OCI-LY1 (cell line): ENCODE measurements at regions not wholly inside any gene's neighbourhood (a gene's known extent, or its start where the extent isn't known, plus 50 kb on each side); places are given as distances from the start of the nearest gene placed in this dataset.

Experiments used
- H2AFZ ChIP-seq: fragments of 200-600 bp; sonication (generic), shearing (Covaris generic); 2 replicates; pipeline ENCODE4 v1.6.0; 2014; ENCODE audit warnings: antibody characterized with exemption, mild to moderate bottlenecking, low read length
- H3F3A ChIP-seq: fragments of 200-600 bp; sonication (generic), shearing (Covaris generic); 2 replicates; pipeline ENCODE4 v1.6.0; 2014; ENCODE audit warnings: mild to moderate bottlenecking, antibody characterized with exemption, low read length, moderate library complexity; ENCODE audit not compliant: insufficient read depth
- H3K27ac ChIP-seq: fragments of 200-600 bp; sonication (generic); 2 replicates; pipeline ENCODE4 v1.5.1; 2014; ENCODE audit warnings: low read length, mixed run types, mild to moderate bottlenecking, low read depth; ENCODE audit not compliant: poor library complexity, severe bottlenecking
- H3K27me3 ChIP-seq: fragments of 200-600 bp; sonication (generic); 2 replicates; pipeline ENCODE4 v1.6.0; 2014; ENCODE audit warnings: antibody characterized with exemption, mild to moderate bottlenecking, low read length, moderate library complexity; ENCODE audit not compliant: insufficient read depth
- H3K36me3 ChIP-seq: fragments of 200-600 bp; sonication (generic); 2 replicates; pipeline ENCODE4 v1.6.1; 2014; ENCODE audit warnings: mild to moderate bottlenecking, antibody characterized with exemption, low read length, moderate library complexity, mixed read lengths; ENCODE audit not compliant: insufficient read depth
- H3K4me1 ChIP-seq: fragments of 200-600 bp; sonication (generic); 2 replicates; pipeline ENCODE4 v1.5.1; 2014; ENCODE audit warnings: mild to moderate bottlenecking, low read length, moderate library complexity; ENCODE audit not compliant: insufficient read depth, severe bottlenecking
- H3K4me2 ChIP-seq: fragments of 200-600 bp; sonication (generic), shearing (Covaris generic); 2 replicates; pipeline ENCODE4 v1.6.1; 2014; ENCODE audit warnings: low read length
- H3K4me3 ChIP-seq: fragments of 200-600 bp; sonication (generic); 2 replicates; pipeline ENCODE4 v1.5.1; 2014; ENCODE audit warnings: low read length, low read depth, mild to moderate bottlenecking, mixed read lengths; ENCODE audit not compliant: poor library complexity, severe bottlenecking
- H3K79me2 ChIP-seq: fragments of 200-600 bp; shearing (Covaris generic); 2 replicates; pipeline ENCODE4 v1.6.1; 2016; ENCODE audit warnings: mixed run types, low read length, mixed read lengths; ENCODE audit not compliant: insufficient read depth
- H3K9ac ChIP-seq: fragments of 200-600 bp; sonication (generic), shearing (Covaris generic); 2 replicates; pipeline ENCODE4 v1.6.1; 2014; ENCODE audit warnings: mild to moderate bottlenecking, low read length, mixed read lengths
- H3K9me2 ChIP-seq: fragments of 200-600 bp; sonication (generic), shearing (Covaris generic); 2 replicates; pipeline ENCODE4 v1.6.1; 2014; ENCODE audit warnings: low read depth, mild to moderate bottlenecking, low read length, mixed read lengths
- H3K9me3 ChIP-seq: fragments of 200-600 bp; shearing (Covaris generic); 2 replicates; pipeline ENCODE4 v1.6.1; 2014; ENCODE audit warnings: low read length, mixed read lengths
- H4K20me1 ChIP-seq: fragments of 200-600 bp; sonication (generic), shearing (Covaris generic); 2 replicates; pipeline ENCODE4 v1.6.0; 2016; ENCODE audit warnings: mild to moderate bottlenecking, low read length; ENCODE audit not compliant: insufficient read depth
- CTCF ChIP-seq: fragments of 200-600 bp; sonication (generic), shearing (Covaris generic); IDR thresholded peaks from 2 replicates; pipeline ENCODE4 v1.5.1; 2017; ENCODE audit warnings: mild to moderate bottlenecking, antibody characterized with exemption, low read length, moderate library complexity, mixed read lengths
- EZH2 ChIP-seq: fragments of 200-600 bp; sonication (generic), shearing (Covaris generic); IDR thresholded peaks from 2 replicates; pipeline ENCODE4 v1.8.0; 2017; ENCODE audit warnings: borderline replicate concordance, mixed run types, mild to moderate bottlenecking, antibody characterized with exemption, low read length, moderate library complexity, mixed read lengths

DNA sequence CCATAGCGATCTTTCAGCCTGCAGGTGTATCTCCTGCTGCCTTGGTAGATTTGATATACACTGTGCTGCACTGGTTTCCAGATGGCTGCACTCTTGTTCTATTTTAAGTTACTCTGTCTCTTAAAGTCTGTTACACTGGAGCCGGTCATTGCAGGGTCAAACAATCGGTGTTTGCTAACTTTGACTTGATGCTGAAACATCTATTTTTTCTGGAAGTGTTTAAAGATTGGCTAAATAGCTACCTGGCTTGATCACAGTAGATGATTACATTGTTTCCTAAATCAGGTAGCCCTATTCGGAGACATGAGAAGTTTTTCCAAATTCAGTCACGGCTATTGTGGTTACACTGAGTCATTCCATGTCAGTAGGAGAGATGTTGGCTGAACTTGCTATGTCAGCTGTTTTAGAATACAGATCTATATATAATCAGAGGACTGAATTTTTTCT lies 574.8 kb downstream of the ETV1 start:
- H3K27ac ChIP-seq: peak overlapping the region; percentile 88
- no peak for TF ChIP-seq EZH2
- TF ChIP-seq CTCF: no peak

GRCh38 chr7:13416071-13416470 lies 573.4 kb downstream of the ETV1 start:
- H3K4me1 ChIP-seq: peaks cover 57% of the 10 kb centered on the region
- no peaks in the 10 kb centered on the region; the same call in 1 of the 2 replicates for H3K36me3 ChIP-seq
- H3K4me3 ChIP-seq: no peak overlapping the region
- no peak overlapping the region for H3K9ac ChIP-seq
- H3F3A ChIP-seq: no peaks in the 10 kb centered on the region; the same call in 1 of the 2 replicates
- peak overlapping the region; percentile 88 for H3K27ac ChIP-seq
- TF ChIP-seq CTCF (no peak), EZH2 (no peak)
- H3K9me2 ChIP-seq: no peaks in the 10 kb centered on the region
- no peaks in the 10 kb centered on the region for H3K79me2 ChIP-seq
- no peak overlapping the region for H3K4me2 ChIP-seq
- no peaks in the 10 kb centered on the region for H3K27me3 ChIP-seq
- H3K9me3 ChIP-seq: peaks cover 19% of the 10 kb centered on the region
- H4K20me1 ChIP-seq: no peaks in the 10 kb centered on the region
- H2AFZ ChIP-seq: no peak overlapping the region

More for the DNA sequence above, 574.8 kb downstream of the ETV1 start:
- Histone ChIP-seq H3K4me1 (peaks cover 64% of the 10 kb centered on the region), H3K9me2 (no peaks in the 10 kb centered on the region), H3K9me3 (peaks cover 11% of the 10 kb centered on the region; the same call in 1 of the 2 replicates), H3K4me3 (peak overlapping the region; percentile 32), H3K27me3 (no peaks in the 10 kb centered on the region), H3K36me3 (no peaks in the 10 kb centered on the region; the same call in 1 of the 2 replicates), H3K79me2 (no peaks in the 10 kb centered on the region), H4K20me1 (no peaks in the 10 kb centered on the region), H2AFZ (peak overlapping the region; percentile 46; the same call in 1 of the 2 replicates), H3K9ac (peak overlapping the region; percentile 32; the same call in 1 of the 2 replicates), H3F3A (no peaks in the 10 kb centered on the region; the same call in 1 of the 2 replicates), H3K4me2 (peak overlapping the region; percentile 60)

GRCh38 chr7:13416544-13416943 lies 572.9 kb downstream of the ETV1 start:
- Histone ChIP-seq H3K9me2 (no peaks in the 10 kb centered on the region), H3K4me2 (no peak overlapping the region), H3K4me1 (peaks cover 53% of the 10 kb centered on the region), H3K27me3 (no peaks in the 10 kb centered on the region), H2AFZ (peak overlapping the region; percentile 25; the same call in 1 of the 2 replicates), H4K20me1 (no peaks in the 10 kb centered on the region), H3K4me3 (no peak overlapping the region), H3K9me3 (peaks cover 20% of the 10 kb centered on the region), H3K9ac (no peak overlapping the region), H3F3A (no peaks in the 10 kb centered on the region; the same call in 1 of the 2 replicates), H3K79me2 (no peaks in the 10 kb centered on the region), H3K27ac (peak overlapping the region; percentile 88), H3K36me3 (peaks cover under 1% of the 10 kb centered on the region; the same call in 1 of the 2 replicates)
- TF ChIP-seq EZH2 (no peak), CTCF (no peak)
